HEK293T (cell line): ENCODE measurements at regions not wholly inside any gene's neighbourhood (a gene's known extent, or its start where the extent isn't known, plus 50 kb on each side); places are given as distances from the start of the nearest gene placed in this dataset.

Source experiments
- CTBP1 ChIP-seq: fragments of 450-650 bp; IDR thresholded peaks from 2 replicates; pipeline ENCODE4 v1.6.1; 2016; ENCODE audit warnings: borderline replicate concordance
- FOXK2 ChIP-seq: fragments of 450-650 bp; IDR thresholded peaks from 2 replicates; pipeline ENCODE4 v1.6.1; 2016; ENCODE audit warnings: mild to moderate bottlenecking

GRCh38 chr9:28699632-28700031, 1126.4 kb upstream of the C9orf72 start:
- no peak for TF ChIP-seq FOXK2
- no peak for TF ChIP-seq CTBP1
